ENCODE measurements at regions not wholly inside any gene's neighbourhood (a gene's known extent, or its start where the extent isn't known, plus 50 kb on each side); places are given as distances from the start of the nearest gene placed in this dataset.

GRCh38 chr9:107118863-107119624 lies 164.0 kb upstream of the RAD23B start:
- DNase-seq (ENCODE audit: low read depth in 2 of 2): no peak

GRCh38 chr9:107119735-107120134 lies 163.3 kb upstream of the RAD23B start:
- no peak for DNase-seq (ENCODE audit: low read depth in 2 of 2)

GRCh38 chr9:107123389-107123788 lies 159.7 kb upstream of the RAD23B start:
- no peak for DNase-seq (ENCODE audit: low read depth in 2 of 2)

- no peak for DNase-seq (ENCODE audit: low read depth in 2 of 2)
Measured at GRCh38 chr9:107127608-107128007, 155.5 kb upstream of the RAD23B start.

- no peak for DNase-seq (ENCODE audit: low read depth in 2 of 2)
Measured at GRCh38 chr9:107131108-107131799, 151.8 kb upstream of the RAD23B start.

GRCh38 chr9:107136296-107136695 lies 146.8 kb upstream of the RAD23B start:
- DNase-seq (ENCODE audit: low read depth in 2 of 2): no peak

GRCh38 chr9:107137495-107138202 lies 145.4 kb upstream of the RAD23B start:
- no peak for DNase-seq (ENCODE audit: low read depth in 2 of 2)

- no peak for DNase-seq (ENCODE audit: low read depth in 2 of 2)
Measured at GRCh38 chr9:107138261-107138992, 144.7 kb upstream of the RAD23B start.

- DNase-seq (ENCODE audit: low read depth in 2 of 2): no peak
Measured at GRCh38 chr9:107141967-107142366, 141.1 kb upstream of the RAD23B start.

- DNase-seq (ENCODE audit: low read depth in 2 of 2): no peak
Measured at GRCh38 chr9:107142430-107142829, 140.6 kb upstream of the RAD23B start.

- DNase-seq (ENCODE audit: low read depth in 2 of 2): no peak
Measured at GRCh38 chr9:107142896-107143603, 140.0 kb upstream of the RAD23B start.

- DNase-seq (ENCODE audit: low read depth in 2 of 2): no peak
Measured at GRCh38 chr9:107144475-107144874, 138.6 kb upstream of the RAD23B start.

- no peak for DNase-seq (ENCODE audit: low read depth in 2 of 2)
Measured at GRCh38 chr9:107147134-107147533, 135.9 kb upstream of the RAD23B start.

GRCh38 chr9:107148216-107148615 lies 134.9 kb upstream of the RAD23B start:
- DNase-seq (ENCODE audit: low read depth in 2 of 2): no peak

GRCh38 chr9:107149756-107150155 lies 133.3 kb upstream of the RAD23B start:
- no peak for DNase-seq (ENCODE audit: low read depth in 2 of 2)

GRCh38 chr9:107153336-107153735 lies 129.7 kb upstream of the RAD23B start:
- no peak for DNase-seq (ENCODE audit: low read depth in 2 of 2)

GRCh38 chr9:107154291-107154690 lies 128.8 kb upstream of the RAD23B start:
- no peak for DNase-seq (ENCODE audit: low read depth in 2 of 2)

- no peak for DNase-seq (ENCODE audit: low read depth in 2 of 2)
Measured at GRCh38 chr9:107154766-107155165, 128.3 kb upstream of the RAD23B start.

- DNase-seq (ENCODE audit: low read depth in 2 of 2): no peak
Measured at GRCh38 chr9:107155244-107155817, 127.7 kb upstream of the RAD23B start.

- no peak for DNase-seq (ENCODE audit: low read depth in 2 of 2)
Measured at GRCh38 chr9:107158321-107158720, 124.8 kb upstream of the RAD23B start.

- no peak for DNase-seq (ENCODE audit: low read depth in 2 of 2)
Measured at GRCh38 chr9:107161338-107161737, 121.7 kb upstream of the RAD23B start.
